ENCODE measurements at regions not wholly inside any gene's neighbourhood (a gene's known extent, or its start where the extent isn't known, plus 50 kb on each side); places are given as distances from the start of the nearest gene placed in this dataset.

- Histone ChIP-seq H3K4me1 (ENCODE audit: insufficient read depth, low read length) (no peaks in the 10 kb centered on the region), H3T11ph (ENCODE audit: low read length) (no peak overlapping the region), H3K56ac (ENCODE audit: insufficient read length, low read depth, low read length) (no peak overlapping the region), H3K27me3 (ENCODE audit: insufficient read depth, low read length) (no peaks in the 10 kb centered on the region), H2AK5ac (ENCODE audit: insufficient read length, low read length) (no peak overlapping the region), H3K27ac (ENCODE audit: insufficient read length, low read depth, low read length) (no peak overlapping the region), H2BK5ac (ENCODE audit: insufficient read length, low read length) (no peak overlapping the region), H2BK20ac (ENCODE audit: low read depth, low read length, poor library complexity, severe bottlenecking) (no peak overlapping the region), H2BK120ac (ENCODE audit: low read depth, low read length, poor library complexity, severe bottlenecking) (no peak overlapping the region), H3K23me2 (ENCODE audit: insufficient read length, low read depth, low read length, poor library complexity, severe bottlenecking) (no peaks in the 10 kb centered on the region), H3K9me3 (ENCODE audit: control insufficient read depth, low read depth, low read length) (no peaks in the 10 kb centered on the region), H4K91ac (ENCODE audit: insufficient read length, low read depth, low read length) (no peak overlapping the region), H4K20me1 (ENCODE audit: control insufficient read depth, insufficient read depth, insufficient read length) (no peaks in the 10 kb centered on the region), H3K9ac (ENCODE audit: extremely low read depth, insufficient read length, low read length) (no peak overlapping the region), H3K14ac (ENCODE audit: insufficient read depth, low read length) (no peak overlapping the region; the same call in 1 of the 2 replicates), H3K4me2 (ENCODE audit: insufficient read depth, insufficient read length, low read length) (no peak overlapping the region), H3K4ac (ENCODE audit: low read depth, low read length) (no peak overlapping the region), H3K79me2 (ENCODE audit: insufficient read depth, low read length) (no peaks in the 10 kb centered on the region), H4K8ac (replicated peaks; ENCODE audit: insufficient read length, low read depth, low read length) (no peak overlapping the region), H2AFZ (ENCODE audit: low read length) (no peak overlapping the region), H2BK12ac (ENCODE audit: insufficient read length, low read depth, low read length) (no peak overlapping the region), H3K79me1 (ENCODE audit: insufficient read depth, low read depth, low read length, poor library complexity, severe bottlenecking) (no peaks in the 10 kb centered on the region), H3K23ac (ENCODE audit: insufficient read length, low read depth, low read length) (no peak overlapping the region), H2BK15ac (ENCODE audit: low read depth, low read length) (no peak overlapping the region), H4K5ac (ENCODE audit: insufficient read length, low read depth, low read length) (no peak overlapping the region), H3K18ac (ENCODE audit: insufficient read length, low read depth, low read length) (no peak overlapping the region)
- no CpG with 5 or more reads among the region's 3 CpGs for WGBS (ENCODE audit: extremely low coverage, insufficient read length, low lambda C conversion rate)
- H3K27me3 Mint-ChIP-seq (ENCODE audit: low read depth), result no peaks in the 10 kb centered on the region
- DNase-seq, result no peak
- no peak overlapping the region for H3K4me3 Mint-ChIP-seq
- no peaks in the 10 kb centered on the region for H3K36me3 Mint-ChIP-seq (ENCODE audit: insufficient read depth in 1 of 3, low read depth in 3 of 3)
- TF ChIP-seq, protein P1, sequence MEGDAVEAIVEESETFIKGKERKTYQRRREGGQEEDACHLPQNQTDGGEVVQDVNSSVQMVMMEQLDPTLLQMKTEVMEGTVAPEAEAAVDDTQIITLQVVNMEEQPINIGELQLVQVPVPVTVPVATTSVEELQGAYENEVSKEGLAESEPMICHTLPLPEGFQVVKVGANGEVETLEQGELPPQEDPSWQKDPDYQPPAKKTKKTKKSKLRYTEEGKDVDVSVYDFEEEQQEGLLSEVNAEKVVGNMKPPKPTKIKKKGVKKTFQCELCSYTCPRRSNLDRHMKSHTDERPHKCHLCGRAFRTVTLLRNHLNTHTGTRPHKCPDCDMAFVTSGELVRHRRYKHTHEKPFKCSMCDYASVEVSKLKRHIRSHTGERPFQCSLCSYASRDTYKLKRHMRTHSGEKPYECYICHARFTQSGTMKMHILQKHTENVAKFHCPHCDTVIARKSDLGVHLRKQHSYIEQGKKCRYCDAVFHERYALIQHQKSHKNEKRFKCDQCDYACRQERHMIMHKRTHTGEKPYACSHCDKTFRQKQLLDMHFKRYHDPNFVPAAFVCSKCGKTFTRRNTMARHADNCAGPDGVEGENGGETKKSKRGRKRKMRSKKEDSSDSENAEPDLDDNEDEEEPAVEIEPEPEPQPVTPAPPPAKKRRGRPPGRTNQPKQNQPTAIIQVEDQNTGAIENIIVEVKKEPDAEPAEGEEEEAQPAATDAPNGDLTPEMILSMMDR (conservative IDR thresholded peaks at IDR 0.05), result no peak
- no peak overlapping the region for H3K27ac Mint-ChIP-seq
- H3K4me1 Mint-ChIP-seq, result no peaks in the 10 kb centered on the region
- no peaks in the 10 kb centered on the region for H3K9me3 Mint-ChIP-seq
Measured at GRCh38 chr5:104951829-104952228, 1389.2 kb upstream of the NUDT12 start.
